DND-41 (cell line): ENCODE measurements at regions not wholly inside any gene's neighbourhood (a gene's known extent, or its start where the extent isn't known, plus 50 kb on each side); places are given as distances from the start of the nearest gene placed in this dataset.

Source experiments
- ATAC-seq: fragments of 200-7000 bp; cut with Tn5 transposase; 3 replicates; pipeline ENCODE4 v1.9.1; 2021; ENCODE audit warnings: low read depth; ENCODE audit not compliant: insufficient read depth
- DNase-seq: peaks from one replicate; pipeline ENCODE4 v3.0.0-alpha.2; 2020
- H2AFZ ChIP-seq: 2 replicates; pipeline ENCODE4 v1.6.0; 2012; ENCODE audit warnings: low read depth, low read length
- H3K27ac ChIP-seq: 2 replicates; pipeline ENCODE4 v1.5.1; 2012; ENCODE audit warnings: low read length, inconsistent platforms
- H3K27me3 ChIP-seq: fragments of 200-600 bp; sonication (generic); 2 replicates; pipeline ENCODE4 v1.6.0; 2012; ENCODE audit warnings: low read length, mild to moderate bottlenecking, inconsistent platforms; ENCODE audit not compliant: insufficient read depth, poor library complexity
- H3K36me3 ChIP-seq: 2 replicates; pipeline ENCODE4 v1.5.1; 2012; ENCODE audit warnings: low read length, inconsistent platforms; ENCODE audit not compliant: insufficient read depth
- H3K4me1 ChIP-seq: 2 replicates; pipeline ENCODE4 v1.5.1; 2012; ENCODE audit warnings: mild to moderate bottlenecking, low read length; ENCODE audit not compliant: insufficient read depth
- H3K4me2 ChIP-seq: 2 replicates; pipeline ENCODE4 v1.6.0; 2012; ENCODE audit warnings: mild to moderate bottlenecking, moderate library complexity, low read length, inconsistent platforms; ENCODE audit not compliant: insufficient read depth
- H3K4me3 ChIP-seq, 2 experiments: fragments of 200-600 bp in 1 of 2; shearing (Covaris generic) in 1 of 2; 2 replicates each; pipeline ENCODE4 v1.5.1; 2012 to 2016; ENCODE audit warnings: inconsistent platforms in 2 of 2, low read length in 2 of 2, mild to moderate bottlenecking in 2 of 2, low read depth in 1 of 2, moderate library complexity in 1 of 2
- H3K79me2 ChIP-seq: 2 replicates; pipeline ENCODE4 v1.6.0; 2012; ENCODE audit warnings: low read length, inconsistent platforms; ENCODE audit not compliant: insufficient read depth
- H3K9ac ChIP-seq: 2 replicates; pipeline ENCODE4 v1.6.0; 2012; ENCODE audit warnings: low read depth, mild to moderate bottlenecking, inconsistent platforms, low read length, moderate library complexity
- H3K9me3 ChIP-seq: 2 replicates; pipeline ENCODE4 v1.5.1; 2012; ENCODE audit warnings: low read length, moderate library complexity, mild to moderate bottlenecking, inconsistent platforms; ENCODE audit not compliant: insufficient read depth, severe bottlenecking
- H4K20me1 ChIP-seq: 2 replicates; pipeline ENCODE4 v1.6.0; 2012; ENCODE audit warnings: low read length; ENCODE audit not compliant: insufficient read depth
- EZH2 ChIP-seq: IDR thresholded peaks from 3 replicates; pipeline ENCODE4 v1.6.1; 2012; ENCODE audit warnings: borderline replicate concordance, low read depth, mild to moderate bottlenecking, moderate library complexity, low read length, inconsistent platforms; ENCODE audit not compliant: severe bottlenecking
- TF ChIP-seq, protein P1 (sequence below): IDR thresholded peaks from 2 replicates; pipeline ENCODE4 v1.5.1; 2012; ENCODE audit warnings: borderline replicate concordance, low read length, moderate library complexity, mild to moderate bottlenecking; ENCODE audit not compliant: poor library complexity, severe bottlenecking; ENCODE audit errors: extremely low read depth

DNA sequence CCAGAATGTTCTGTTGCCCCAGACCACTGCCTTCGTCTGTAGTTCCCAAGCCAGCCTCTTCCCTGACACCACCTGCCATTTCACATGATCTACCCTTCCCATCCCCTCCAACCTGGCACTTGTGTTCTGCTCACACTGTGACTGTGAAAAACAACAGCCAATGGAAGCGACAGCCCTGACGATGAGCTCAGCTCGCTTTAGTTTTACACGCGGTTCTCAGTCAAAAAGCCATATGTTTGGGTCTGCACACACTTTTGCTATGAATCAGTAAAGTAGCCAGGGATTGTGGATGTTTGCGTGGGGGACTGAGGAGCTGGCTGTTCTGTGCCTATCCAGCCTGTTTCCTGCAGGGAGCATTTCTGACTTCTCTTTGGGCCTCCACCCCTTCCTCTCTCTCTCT lies 282.7 kb downstream of the WDR11 start:
- Histone ChIP-seq H3K36me3 (no peaks in the 10 kb centered on the region), H3K9ac (no peak overlapping the region), H3K4me1 (no peaks in the 10 kb centered on the region), H4K20me1 (no peaks in the 10 kb centered on the region), H3K4me2 (no peak overlapping the region), H2AFZ (no peak overlapping the region), H3K27me3 (peaks cover 3% of the 10 kb centered on the region), H3K27ac (no peak overlapping the region), H3K4me3 (no peak overlapping the region), H3K79me2 (no peaks in the 10 kb centered on the region), H3K9me3 (no peaks in the 10 kb centered on the region)
- TF ChIP-seq, protein P1, sequence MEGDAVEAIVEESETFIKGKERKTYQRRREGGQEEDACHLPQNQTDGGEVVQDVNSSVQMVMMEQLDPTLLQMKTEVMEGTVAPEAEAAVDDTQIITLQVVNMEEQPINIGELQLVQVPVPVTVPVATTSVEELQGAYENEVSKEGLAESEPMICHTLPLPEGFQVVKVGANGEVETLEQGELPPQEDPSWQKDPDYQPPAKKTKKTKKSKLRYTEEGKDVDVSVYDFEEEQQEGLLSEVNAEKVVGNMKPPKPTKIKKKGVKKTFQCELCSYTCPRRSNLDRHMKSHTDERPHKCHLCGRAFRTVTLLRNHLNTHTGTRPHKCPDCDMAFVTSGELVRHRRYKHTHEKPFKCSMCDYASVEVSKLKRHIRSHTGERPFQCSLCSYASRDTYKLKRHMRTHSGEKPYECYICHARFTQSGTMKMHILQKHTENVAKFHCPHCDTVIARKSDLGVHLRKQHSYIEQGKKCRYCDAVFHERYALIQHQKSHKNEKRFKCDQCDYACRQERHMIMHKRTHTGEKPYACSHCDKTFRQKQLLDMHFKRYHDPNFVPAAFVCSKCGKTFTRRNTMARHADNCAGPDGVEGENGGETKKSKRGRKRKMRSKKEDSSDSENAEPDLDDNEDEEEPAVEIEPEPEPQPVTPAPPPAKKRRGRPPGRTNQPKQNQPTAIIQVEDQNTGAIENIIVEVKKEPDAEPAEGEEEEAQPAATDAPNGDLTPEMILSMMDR: no peak
- no peak for TF ChIP-seq EZH2
- DNase-seq: no peak
- no peak for ATAC-seq

DNA sequence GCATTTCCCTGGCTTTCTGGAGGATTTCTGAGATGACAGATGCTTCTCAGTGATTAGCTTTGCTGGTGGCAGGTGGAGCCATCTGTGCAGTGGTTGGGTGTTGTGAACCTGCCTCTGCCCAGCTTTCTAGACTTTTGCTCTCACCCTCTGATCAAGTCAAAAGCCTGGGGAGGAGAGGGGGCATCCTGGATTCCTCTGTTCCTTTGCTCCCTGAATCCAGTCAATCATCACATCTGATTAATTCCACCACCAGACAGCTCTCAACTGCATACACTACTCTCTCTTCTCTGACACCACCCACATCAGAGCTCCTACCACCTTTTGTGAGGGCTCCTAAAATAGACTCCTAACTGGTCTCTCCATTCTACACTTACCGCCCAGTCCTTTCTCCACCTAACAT lies 283.5 kb downstream of the WDR11 start:
- no peak overlapping the region for H3K9ac ChIP-seq
- peaks cover 3% of the 10 kb centered on the region for H3K27me3 ChIP-seq
- no peak overlapping the region for H2AFZ ChIP-seq
- H3K4me1 ChIP-seq: no peaks in the 10 kb centered on the region
- no peak for ATAC-seq
- H3K4me2 ChIP-seq: no peak overlapping the region
- no peaks in the 10 kb centered on the region for H3K9me3 ChIP-seq
- no peaks in the 10 kb centered on the region for H3K79me2 ChIP-seq
- H3K27ac ChIP-seq: no peak overlapping the region
- no peak overlapping the region for H3K4me3 ChIP-seq
- DNase-seq: no peak
- TF ChIP-seq EZH2: no peak
- TF ChIP-seq, protein P1: no peak
- H3K36me3 ChIP-seq: no peaks in the 10 kb centered on the region
- H4K20me1 ChIP-seq: no peaks in the 10 kb centered on the region

DNA sequence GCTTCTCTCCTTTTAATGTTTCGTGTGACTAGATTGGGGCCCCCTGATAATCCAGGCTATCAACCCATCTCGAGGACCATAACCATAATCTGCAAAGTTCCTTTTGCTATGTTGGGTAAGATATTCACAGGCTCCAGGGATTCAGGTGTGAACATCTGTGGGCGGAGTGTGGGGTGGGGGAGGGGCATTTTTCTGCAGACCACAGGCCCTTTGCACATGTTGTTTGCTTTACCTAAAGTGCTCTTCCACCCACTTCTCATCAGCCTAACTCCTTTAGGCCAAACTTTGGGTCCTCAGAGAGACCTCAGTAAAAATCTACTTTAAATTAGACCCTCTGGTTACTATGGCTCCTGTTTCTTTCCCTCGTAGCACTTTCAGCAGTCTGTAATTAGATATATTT lies 284.4 kb downstream of the WDR11 start:
- Histone ChIP-seq H4K20me1 (no peaks in the 10 kb centered on the region), H3K9ac (no peak overlapping the region), H2AFZ (no peak overlapping the region), H3K79me2 (no peaks in the 10 kb centered on the region), H3K9me3 (no peaks in the 10 kb centered on the region), H3K4me3 (no peak overlapping the region), H3K4me1 (no peaks in the 10 kb centered on the region), H3K36me3 (no peaks in the 10 kb centered on the region), H3K4me2 (no peak overlapping the region), H3K27ac (no peak overlapping the region), H3K27me3 (no peaks in the 10 kb centered on the region)
- DNase-seq: no peak
- no peak for ATAC-seq
- TF ChIP-seq EZH2: no peak
- TF ChIP-seq, protein P1: no peak

DNA sequence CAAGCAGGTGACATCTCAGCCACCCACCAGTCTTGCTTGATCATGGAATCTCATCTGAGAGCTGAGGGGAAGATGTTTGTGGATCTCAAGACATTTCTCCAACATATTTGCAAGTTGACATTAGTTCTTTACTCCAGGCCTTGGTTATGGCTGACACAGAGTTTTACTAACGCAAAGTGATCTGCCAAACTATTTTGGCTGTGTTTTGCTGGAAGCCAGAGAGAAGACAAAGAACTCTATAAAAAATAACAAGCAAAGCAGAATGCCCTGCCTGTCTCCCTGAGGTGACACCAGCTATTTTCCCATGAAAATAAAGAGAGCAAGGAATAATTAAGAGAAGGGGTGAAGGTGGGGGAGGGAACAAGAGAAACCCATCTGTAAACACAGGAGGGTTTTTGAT lies 286.4 kb downstream of the WDR11 start:
- no peak for DNase-seq
- no peaks in the 10 kb centered on the region for H3K36me3 ChIP-seq
- H3K4me3 ChIP-seq: no peak overlapping the region
- H3K27ac ChIP-seq: no peak overlapping the region
- no peak overlapping the region for H3K4me2 ChIP-seq
- no peaks in the 10 kb centered on the region for H3K79me2 ChIP-seq
- H4K20me1 ChIP-seq: no peaks in the 10 kb centered on the region
- H3K27me3 ChIP-seq: no peaks in the 10 kb centered on the region
- H3K9me3 ChIP-seq: no peaks in the 10 kb centered on the region
- ATAC-seq: no peak
- no peak for TF ChIP-seq EZH2
- TF ChIP-seq, protein P1: no peak
- H3K9ac ChIP-seq: no peak overlapping the region
- H3K4me1 ChIP-seq: no peaks in the 10 kb centered on the region
- H2AFZ ChIP-seq: no peak overlapping the region
